HG03060 (cell line): ENCODE measurements at regions not wholly inside any gene's neighbourhood (a gene's known extent, or its start where the extent isn't known, plus 50 kb on each side); places are given as distances from the start of the nearest gene placed in this dataset.

ENCODE experiments used
- ATAC-seq: cut with Tn5 transposase; IDR thresholded peaks from one replicate; pipeline ENCODE4 v1.9.1; 2021; ENCODE audit warnings: low read depth, moderate number of reproducible peaks; ENCODE audit not compliant: unreplicated experiment

- ATAC-seq: no peak
These were observed 68.0 kb upstream of the NR3C2 start for GRCh38 chr4:148510211-148510610.

GRCh38 chr4:148503681-148504080 is 61.5 kb upstream of the NR3C2 start:
- ATAC-seq: no peak

GRCh38 chr4:148497258-148497657 is 55.0 kb upstream of the NR3C2 start:
- ATAC-seq: no peak

- ATAC-seq: no peak
These were observed 53.2 kb upstream of the NR3C2 start for GRCh38 chr4:148495463-148495862.
